HG02678 (cell line): ENCODE measurements at regions not wholly inside any gene's neighbourhood (a gene's known extent, or its start where the extent isn't known, plus 50 kb on each side); places are given as distances from the start of the nearest gene placed in this dataset.
"Not testable (repeated sequence)": the region's sequence is repeated elsewhere in the genome, so short reads cannot be mapped to it uniquely, and the experiment has no call there.

Source experiments
- ATAC-seq: cut with Tn5 transposase; IDR thresholded peaks from one replicate; pipeline ENCODE4 v1.9.1; 2021; ENCODE audit warnings: mild to moderate bottlenecking, moderate library complexity; ENCODE audit not compliant: unreplicated experiment

DNA sequence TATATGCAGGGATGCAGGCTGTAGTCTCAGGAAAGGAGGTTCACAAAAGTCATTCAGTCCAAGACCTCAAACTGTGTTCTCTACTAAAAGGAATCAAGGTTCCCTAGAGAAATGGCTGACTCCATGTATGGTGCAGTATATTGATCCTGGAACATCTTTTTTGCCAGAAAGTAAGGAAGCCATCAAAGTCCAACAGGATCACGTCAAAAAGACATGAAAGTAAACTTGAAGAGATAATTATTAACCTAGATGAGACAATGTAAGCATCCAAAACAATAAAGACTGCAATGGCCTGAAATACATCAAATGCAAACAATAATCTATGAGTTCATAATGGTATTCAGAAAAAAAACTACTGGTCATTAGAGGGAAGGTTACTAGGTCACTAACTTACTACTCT is 115.6 kb upstream of the FABP2 start:
- ATAC-seq: not testable (repeated sequence)

- not testable (repeated sequence) for ATAC-seq
Observed at GRCh38 chr4:119408561-119409224, 86.8 kb upstream of the FABP2 start.

GRCh38 chr4:119406721-119407460 is 85.0 kb upstream of the FABP2 start:
- not testable (repeated sequence) for ATAC-seq

- not testable (repeated sequence) for ATAC-seq
Observed at GRCh38 chr4:119406041-119406440, 84.1 kb upstream of the FABP2 start.

DNA sequence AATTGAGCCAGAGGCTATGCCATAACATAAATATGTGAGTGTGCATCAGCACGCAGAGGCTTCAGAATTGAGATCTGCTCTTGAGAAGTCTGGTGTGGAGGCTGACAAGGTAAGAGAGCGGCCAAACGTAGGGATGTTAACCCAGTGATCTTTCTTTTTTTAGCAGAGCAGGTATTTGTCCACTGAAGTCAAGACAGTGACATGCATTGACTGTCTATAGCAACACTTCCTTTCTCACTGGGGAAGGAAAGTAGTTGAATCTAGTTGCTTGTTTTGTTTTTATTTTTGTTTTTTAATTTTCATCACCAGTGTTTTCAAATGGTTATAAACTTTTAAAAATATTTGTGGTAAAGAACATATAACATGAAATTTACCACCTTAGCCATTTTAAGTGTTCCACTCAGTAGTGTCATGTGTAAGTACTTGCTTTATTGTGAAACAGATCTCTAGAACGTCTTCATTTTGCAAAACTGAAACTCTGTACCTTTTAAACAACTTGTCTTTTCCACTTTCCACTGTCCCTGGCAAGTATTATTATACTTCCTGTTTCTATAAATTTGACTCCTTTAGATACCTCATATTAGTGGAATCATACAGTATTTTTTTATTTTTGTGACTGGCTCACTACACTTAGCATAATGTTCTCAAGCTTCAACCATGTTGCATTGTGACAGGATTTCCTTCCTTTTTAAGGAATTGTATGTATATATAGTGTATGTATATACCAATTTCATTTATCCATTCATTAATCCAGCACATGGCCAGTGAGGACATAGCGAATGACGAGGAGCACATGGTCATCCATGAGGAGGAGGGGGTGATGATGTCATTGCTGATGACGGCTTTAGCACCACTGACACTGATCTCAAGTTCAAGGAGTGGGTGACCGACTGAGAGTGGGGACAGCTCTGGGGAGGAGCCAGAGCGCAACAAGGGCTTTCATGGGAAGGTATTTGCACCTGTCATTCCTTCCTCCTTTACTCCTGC is 80.7 kb upstream of the FABP2 start:
- ATAC-seq: peak; percentile 83

- ATAC-seq: not testable (repeated sequence)
Observed at GRCh38 chr4:119395701-119396100, 73.8 kb upstream of the FABP2 start.

GRCh38 chr4:119394826-119395225 is 72.9 kb upstream of the FABP2 start:
- ATAC-seq: no peak

DNA sequence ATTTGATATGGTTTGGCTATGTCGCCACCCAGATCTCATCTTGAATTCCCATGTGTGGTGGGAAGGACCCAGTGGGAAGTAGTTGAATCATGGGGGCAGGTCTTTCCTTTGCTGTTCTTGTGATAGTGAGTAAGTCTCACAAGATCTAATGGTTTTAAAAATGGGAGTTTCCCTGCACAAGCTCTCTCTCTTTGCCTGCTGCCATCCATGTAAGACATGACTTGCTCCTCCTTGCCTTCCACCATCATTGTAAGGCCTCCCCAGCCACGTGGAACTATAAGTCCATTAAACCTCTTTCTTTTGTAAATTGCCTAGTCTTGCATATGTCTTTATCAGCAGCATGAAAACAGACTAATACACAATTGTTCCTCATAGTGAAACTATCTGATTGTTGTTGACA is 66.9 kb upstream of the FABP2 start:
- not testable (repeated sequence) for ATAC-seq

GRCh38 chr4:119374616-119375015 is 52.7 kb upstream of the FABP2 start:
- not testable (repeated sequence) for ATAC-seq

DNA sequence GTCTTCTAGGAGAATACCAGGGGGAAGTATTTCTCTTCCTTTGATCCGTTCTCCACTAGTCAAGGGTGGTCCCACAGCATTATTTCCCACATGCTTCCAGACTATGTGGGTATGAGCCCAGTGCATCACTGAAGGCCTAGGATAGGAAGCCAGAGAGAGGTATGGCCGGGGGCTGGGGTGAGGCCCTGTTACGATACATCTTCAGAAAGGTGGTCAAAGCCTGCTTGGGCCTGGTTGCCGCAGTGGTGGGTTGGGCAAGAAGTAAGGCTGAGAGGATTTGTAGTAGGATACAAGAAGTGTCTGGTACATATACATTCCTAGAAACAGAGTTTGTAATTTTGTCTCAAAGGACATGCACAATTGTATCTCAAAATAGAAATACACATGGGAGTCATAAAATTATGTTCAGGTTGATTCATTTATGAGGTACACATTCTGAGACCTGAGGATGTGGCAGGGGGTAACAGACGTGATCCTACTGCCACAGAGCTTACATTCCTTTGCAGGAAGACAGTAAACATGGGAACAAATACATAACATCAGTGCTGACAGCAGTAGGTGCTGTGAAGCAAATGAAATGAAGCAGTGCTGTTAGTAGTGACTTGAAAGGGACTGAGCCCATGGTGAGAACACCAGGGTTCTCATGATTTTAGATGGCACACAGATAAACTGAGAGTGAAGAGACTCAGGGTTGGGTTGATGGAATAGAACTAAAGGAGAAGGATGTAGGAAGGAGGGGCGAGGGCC is 50.6 kb upstream of the FABP2 start:
- ATAC-seq: not testable (repeated sequence)
